DND-41 (cell line): ENCODE measurements at regions not wholly inside any gene's neighbourhood (a gene's known extent, or its start where the extent isn't known, plus 50 kb on each side); places are given as distances from the start of the nearest gene placed in this dataset.

ENCODE experiments used
- CTCF ChIP-seq: IDR thresholded peaks from 2 replicates; pipeline ENCODE4 v1.5.1; 2012; ENCODE audit warnings: borderline replicate concordance, low read length, moderate library complexity, mild to moderate bottlenecking; ENCODE audit not compliant: poor library complexity, severe bottlenecking; ENCODE audit errors: extremely low read depth
- EZH2 ChIP-seq: IDR thresholded peaks from 3 replicates; pipeline ENCODE4 v1.6.1; 2012; ENCODE audit warnings: borderline replicate concordance, low read depth, mild to moderate bottlenecking, moderate library complexity, low read length, inconsistent platforms; ENCODE audit not compliant: severe bottlenecking

- TF ChIP-seq CTCF (no peak), EZH2 (no peak)
These were observed 313.4 kb upstream of the BOD1L1 start for GRCh38 chr4:13940921-13941320.
